ENCODE measurements at regions not wholly inside any gene's neighbourhood (a gene's known extent, or its start where the extent isn't known, plus 50 kb on each side); places are given as distances from the start of the nearest gene placed in this dataset.

DNA sequence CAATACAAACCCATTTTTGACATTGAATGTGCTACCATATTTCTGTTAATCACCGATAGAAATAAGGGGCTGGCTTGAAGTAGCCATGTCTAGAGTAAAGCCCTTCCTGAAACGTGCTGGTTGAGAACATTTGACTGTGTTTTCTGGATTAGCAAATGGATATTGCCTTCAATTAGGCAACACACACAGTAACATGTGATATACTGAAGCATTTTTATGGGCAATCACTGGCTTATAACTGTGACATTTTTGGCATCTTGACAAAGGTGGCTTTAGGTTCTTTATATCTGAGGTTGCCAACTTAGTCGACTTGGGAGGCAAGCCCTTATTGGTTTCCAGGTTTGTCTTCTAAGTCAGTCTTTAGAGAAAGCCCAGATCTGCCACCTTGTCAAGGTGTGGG is 292.9 kb downstream of the BTBD3 start:
- TF ChIP-seq CTCF (IDR thresholded peaks at IDR 0.05) (no peak), ZNF219 (CRISPR knock-in tag; IDR thresholded peaks at IDR 0.05; ENCODE audit: borderline replicate concordance) (no peak), MAX (CRISPR knock-in tag; IDR thresholded peaks at IDR 0.05) (no peak), ESRRA (CRISPR knock-in tag; IDR thresholded peaks at IDR 0.05; ENCODE audit: borderline replicate concordance) (no peak), ATF2 (CRISPR knock-in tag; IDR thresholded peaks at IDR 0.05; ENCODE audit: borderline replicate concordance, low read depth) (no peak), CBFB (CRISPR knock-in tag; IDR thresholded peaks at IDR 0.05; ENCODE audit: low read depth) (no peak)
- TF ChIP-seq, protein P1, sequence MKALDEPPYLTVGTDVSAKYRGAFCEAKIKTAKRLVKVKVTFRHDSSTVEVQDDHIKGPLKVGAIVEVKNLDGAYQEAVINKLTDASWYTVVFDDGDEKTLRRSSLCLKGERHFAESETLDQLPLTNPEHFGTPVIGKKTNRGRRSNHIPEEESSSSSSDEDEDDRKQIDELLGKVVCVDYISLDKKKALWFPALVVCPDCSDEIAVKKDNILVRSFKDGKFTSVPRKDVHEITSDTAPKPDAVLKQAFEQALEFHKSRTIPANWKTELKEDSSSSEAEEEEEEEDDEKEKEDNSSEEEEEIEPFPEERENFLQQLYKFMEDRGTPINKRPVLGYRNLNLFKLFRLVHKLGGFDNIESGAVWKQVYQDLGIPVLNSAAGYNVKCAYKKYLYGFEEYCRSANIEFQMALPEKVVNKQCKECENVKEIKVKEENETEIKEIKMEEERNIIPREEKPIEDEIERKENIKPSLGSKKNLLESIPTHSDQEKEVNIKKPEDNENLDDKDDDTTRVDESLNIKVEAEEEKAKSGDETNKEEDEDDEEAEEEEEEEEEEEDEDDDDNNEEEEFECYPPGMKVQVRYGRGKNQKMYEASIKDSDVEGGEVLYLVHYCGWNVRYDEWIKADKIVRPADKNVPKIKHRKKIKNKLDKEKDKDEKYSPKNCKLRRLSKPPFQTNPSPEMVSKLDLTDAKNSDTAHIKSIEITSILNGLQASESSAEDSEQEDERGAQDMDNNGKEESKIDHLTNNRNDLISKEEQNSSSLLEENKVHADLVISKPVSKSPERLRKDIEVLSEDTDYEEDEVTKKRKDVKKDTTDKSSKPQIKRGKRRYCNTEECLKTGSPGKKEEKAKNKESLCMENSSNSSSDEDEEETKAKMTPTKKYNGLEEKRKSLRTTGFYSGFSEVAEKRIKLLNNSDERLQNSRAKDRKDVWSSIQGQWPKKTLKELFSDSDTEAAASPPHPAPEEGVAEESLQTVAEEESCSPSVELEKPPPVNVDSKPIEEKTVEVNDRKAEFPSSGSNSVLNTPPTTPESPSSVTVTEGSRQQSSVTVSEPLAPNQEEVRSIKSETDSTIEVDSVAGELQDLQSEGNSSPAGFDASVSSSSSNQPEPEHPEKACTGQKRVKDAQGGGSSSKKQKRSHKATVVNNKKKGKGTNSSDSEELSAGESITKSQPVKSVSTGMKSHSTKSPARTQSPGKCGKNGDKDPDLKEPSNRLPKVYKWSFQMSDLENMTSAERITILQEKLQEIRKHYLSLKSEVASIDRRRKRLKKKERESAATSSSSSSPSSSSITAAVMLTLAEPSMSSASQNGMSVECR (CRISPR knock-in tag; IDR thresholded peaks at IDR 0.05; ENCODE audit: borderline replicate concordance) = no peak

Data from WTC11 (cell line).